GM21825 (cell line): ENCODE measurements at regions not wholly inside any gene's neighbourhood (a gene's known extent, or its start where the extent isn't known, plus 50 kb on each side); places are given as distances from the start of the nearest gene placed in this dataset.

ENCODE experiments used
- ATAC-seq: cut with Tn5 transposase; IDR thresholded peaks from one replicate; pipeline ENCODE4 v1.9.1; 2021; ENCODE audit warnings: mild to moderate bottlenecking, moderate library complexity; ENCODE audit not compliant: unreplicated experiment

- ATAC-seq: no peak
These were observed 1126.4 kb upstream of the FLRT2 start for GRCh38 chr14:84403585-84403984.

- no peak for ATAC-seq
These were observed 1125.7 kb upstream of the FLRT2 start for GRCh38 chr14:84404246-84404645.

- no peak for ATAC-seq
These were observed 1120.5 kb upstream of the FLRT2 start for GRCh38 chr14:84409435-84409834.

- ATAC-seq: no peak
These were observed 1119.6 kb upstream of the FLRT2 start for GRCh38 chr14:84410344-84410743.

GRCh38 chr14:84420221-84420620 is 1109.7 kb upstream of the FLRT2 start:
- ATAC-seq: no peak

GRCh38 chr14:84421621-84422020 is 1108.3 kb upstream of the FLRT2 start:
- no peak for ATAC-seq

GRCh38 chr14:84425968-84426367 is 1104.0 kb upstream of the FLRT2 start:
- ATAC-seq: no peak

GRCh38 chr14:84432676-84433075 is 1097.3 kb upstream of the FLRT2 start:
- no peak for ATAC-seq

GRCh38 chr14:84433961-84434360 is 1096.0 kb upstream of the FLRT2 start:
- no peak for ATAC-seq

GRCh38 chr14:84435820-84436324 is 1094.1 kb upstream of the FLRT2 start:
- ATAC-seq: no peak

GRCh38 chr14:84436528-84436927 is 1093.4 kb upstream of the FLRT2 start:
- ATAC-seq: no peak

- no peak for ATAC-seq
These were observed 1087.4 kb upstream of the FLRT2 start for GRCh38 chr14:84442521-84442920.

GRCh38 chr14:84445486-84445885 is 1084.5 kb upstream of the FLRT2 start:
- ATAC-seq: no peak

- no peak for ATAC-seq
These were observed 1083.7 kb upstream of the FLRT2 start for GRCh38 chr14:84446250-84446649.

- ATAC-seq: no peak
These were observed 1076.5 kb upstream of the FLRT2 start for GRCh38 chr14:84453307-84453950.

GRCh38 chr14:84454114-84454513 is 1075.8 kb upstream of the FLRT2 start:
- ATAC-seq: no peak

- no peak for ATAC-seq
These were observed 1073.0 kb upstream of the FLRT2 start for GRCh38 chr14:84456946-84457345.

GRCh38 chr14:84458881-84459280 is 1071.1 kb upstream of the FLRT2 start:
- no peak for ATAC-seq

GRCh38 chr14:84465880-84466279 is 1064.1 kb upstream of the FLRT2 start:
- ATAC-seq: no peak

GRCh38 chr14:84468153-84468552 is 1061.8 kb upstream of the FLRT2 start:
- no peak for ATAC-seq

GRCh38 chr14:84477996-84478395 is 1051.9 kb upstream of the FLRT2 start:
- no peak for ATAC-seq

GRCh38 chr14:84482256-84483071 is 1047.5 kb upstream of the FLRT2 start:
- ATAC-seq: no peak
